NAMALWA (cell line): ENCODE measurements at regions not wholly inside any gene's neighbourhood (a gene's known extent, or its start where the extent isn't known, plus 50 kb on each side); places are given as distances from the start of the nearest gene placed in this dataset.
"Not testable (repeated sequence)": the region's sequence is repeated elsewhere in the genome, so short reads cannot be mapped to it uniquely, and the experiment has no call there.

ENCODE experiments used
- DNase-seq: peaks from one replicate; pipeline ENCODE4 v3.0.0-alpha.2; 2015; ENCODE audit warnings: low spot score

DNA sequence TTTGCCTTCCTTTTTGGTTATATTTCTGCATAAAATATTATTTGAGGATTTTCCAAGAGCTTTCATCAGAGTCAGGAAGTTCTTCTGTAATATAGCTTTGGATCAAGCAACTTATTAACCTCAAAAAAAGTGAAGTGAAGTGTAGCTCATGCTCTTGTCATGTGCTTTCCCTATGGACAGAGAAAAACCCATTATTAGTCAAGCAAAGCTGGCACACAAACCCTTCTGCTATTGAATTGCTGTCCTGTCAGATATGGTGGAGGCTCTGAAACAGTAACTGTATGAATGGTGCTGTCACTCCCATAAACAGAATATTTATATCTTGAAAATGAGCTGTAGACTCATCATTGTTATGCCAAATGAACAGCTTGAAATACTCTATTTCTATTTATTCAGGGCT is 1533.3 kb downstream of the RPIA start:
- DNase-seq, result not testable (repeated sequence)

DNA sequence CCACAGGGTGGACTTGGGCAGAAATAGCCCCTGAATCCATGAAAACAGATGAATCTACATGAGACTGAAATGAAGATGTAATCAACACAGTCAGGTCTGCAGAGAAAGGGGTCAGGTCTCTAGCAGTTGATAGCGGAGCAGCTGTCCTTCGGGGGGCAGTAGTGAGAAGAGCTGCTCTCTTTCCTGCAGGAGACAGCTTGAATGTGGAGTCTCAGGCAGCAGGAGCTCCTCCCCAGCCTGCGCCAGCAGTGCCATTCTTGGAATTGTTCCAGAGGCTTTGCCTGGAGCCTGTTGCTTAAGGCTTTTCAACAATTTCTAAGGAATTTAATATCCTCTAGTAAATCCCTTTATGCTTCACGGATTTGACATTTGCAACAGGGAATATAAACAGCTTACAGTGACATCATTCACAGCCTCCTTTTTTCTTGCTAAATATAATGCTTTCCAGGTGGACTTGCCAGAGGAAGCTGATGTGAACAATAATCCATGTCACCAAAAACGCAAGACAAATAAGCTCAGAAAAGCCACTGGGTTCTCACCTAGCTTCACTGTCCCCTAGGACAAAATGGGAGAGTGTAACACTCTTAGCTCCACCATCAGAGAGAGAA is 1535.1 kb downstream of the RPIA start:
- DNase-seq, result peak; percentile 59

DNA sequence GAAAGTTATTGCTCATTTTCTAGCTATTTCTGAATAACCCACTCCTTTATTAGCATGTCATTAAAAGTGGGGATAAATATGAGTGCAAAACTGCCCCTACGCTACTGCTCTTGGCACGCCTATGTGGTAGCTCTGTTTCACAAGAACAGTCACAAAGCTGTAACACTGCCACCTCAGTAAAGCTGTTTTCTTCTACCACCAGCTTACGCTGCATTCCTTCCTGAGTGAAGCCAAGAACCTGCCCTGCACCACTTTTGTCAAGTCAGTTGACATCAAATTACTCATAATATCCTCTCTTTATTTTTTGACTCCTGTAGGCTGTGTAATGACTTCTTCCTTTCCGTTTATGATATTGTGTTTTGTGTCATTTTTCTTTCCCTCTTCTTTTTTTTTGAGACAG is 1539.7 kb downstream of the RPIA start:
- DNase-seq, result not testable (repeated sequence)

DNA sequence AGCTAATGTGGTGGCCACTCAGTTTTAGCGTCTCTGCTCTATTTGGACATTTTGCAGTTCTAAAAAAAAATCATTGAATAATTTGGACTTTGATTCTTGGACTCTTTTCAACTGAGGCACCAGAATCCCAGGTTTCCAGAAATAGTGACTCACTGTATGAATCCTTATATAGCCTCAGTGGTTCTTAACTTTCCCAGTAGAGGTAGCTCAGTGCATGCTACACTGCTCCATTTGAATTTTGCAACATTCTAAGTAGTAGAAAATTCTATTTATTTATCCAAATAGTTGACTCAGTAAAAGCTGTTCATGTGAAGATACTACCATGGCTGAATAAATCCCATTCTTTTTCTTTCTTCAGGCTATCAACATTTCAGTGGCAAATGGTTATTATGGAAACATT is 1544.0 kb downstream of the RPIA start:
- not testable (repeated sequence) for DNase-seq

DNA sequence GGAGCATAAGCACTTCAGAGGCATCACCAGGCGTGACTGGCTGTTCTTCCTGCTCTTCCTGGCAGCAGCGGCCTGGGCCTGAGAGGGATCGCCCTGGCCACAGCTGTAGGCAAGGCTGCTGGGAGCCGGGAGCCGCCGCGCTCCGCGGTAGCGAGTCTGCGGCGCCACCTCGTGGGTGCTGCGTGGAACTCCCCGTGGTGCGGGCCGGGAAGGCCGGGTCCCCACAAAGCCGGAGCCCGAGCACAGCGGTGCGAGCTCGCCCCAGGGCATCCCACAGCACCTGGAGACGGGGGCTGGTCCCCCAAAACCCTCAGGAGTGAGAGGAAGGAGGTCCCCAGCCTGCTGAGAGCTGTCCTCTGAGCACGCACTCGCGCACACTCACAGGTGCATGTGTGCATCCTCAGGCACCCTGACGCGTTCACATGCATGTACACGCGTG is 1546.5 kb downstream of the RPIA start:
- peak; percentile 25 for DNase-seq

DNA sequence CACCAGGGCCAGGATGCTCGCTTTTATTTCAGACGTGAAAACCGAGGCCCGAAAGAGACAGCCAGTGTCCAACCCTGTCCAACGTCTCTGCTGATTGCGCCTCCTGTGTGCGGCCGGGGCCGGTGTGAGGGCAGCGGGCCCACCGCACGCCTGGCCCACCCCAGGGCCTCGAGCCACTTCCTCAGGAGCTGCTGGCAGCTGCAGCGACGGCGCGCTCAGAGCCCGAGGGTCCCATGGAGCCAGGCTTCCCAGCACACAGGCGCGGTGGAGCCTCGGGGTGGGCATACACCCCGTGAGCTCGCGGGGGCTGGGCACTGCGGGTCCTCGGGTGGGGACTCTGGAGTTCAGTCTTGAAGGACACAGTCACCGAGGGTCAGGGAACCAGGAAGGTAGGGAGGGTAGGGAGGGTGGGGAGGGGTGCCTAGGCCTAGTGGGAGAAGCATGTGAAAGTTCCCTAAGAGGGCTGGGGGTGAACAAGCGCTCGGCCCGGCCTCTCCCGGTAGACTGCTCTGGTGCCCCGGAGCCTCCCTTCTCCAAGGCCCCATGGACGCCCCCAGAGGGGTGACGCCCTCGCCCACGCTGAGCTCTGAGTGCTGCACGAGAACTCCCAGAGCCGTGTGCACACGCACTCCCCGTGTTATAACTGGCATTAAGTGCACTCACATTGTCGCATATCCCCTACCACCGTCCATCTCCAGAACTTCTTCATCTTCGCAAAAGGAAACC is 1547.2 kb downstream of the RPIA start:
- DNase-seq, result not testable (repeated sequence)

DNA sequence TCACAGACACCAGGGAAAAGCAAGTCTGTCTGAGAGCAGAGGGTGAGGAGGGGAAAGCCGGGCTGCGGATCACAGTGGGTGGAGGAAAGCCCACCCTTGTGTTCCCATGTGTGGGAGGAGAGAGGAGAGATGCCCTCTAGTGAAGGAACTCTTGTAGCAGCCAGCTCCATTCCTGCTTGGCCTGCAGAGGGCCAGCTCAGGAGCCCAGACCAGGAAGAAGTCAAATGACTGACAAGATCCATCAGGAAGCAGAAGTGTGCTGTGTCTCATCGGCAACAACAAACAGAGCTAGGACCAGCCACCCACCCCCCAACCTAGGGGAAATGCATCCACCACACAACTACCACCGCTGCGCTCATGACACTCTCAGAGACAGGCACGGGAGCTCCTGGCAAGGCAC is 1548.3 kb downstream of the RPIA start:
- DNase-seq, result not testable (repeated sequence)

DNA sequence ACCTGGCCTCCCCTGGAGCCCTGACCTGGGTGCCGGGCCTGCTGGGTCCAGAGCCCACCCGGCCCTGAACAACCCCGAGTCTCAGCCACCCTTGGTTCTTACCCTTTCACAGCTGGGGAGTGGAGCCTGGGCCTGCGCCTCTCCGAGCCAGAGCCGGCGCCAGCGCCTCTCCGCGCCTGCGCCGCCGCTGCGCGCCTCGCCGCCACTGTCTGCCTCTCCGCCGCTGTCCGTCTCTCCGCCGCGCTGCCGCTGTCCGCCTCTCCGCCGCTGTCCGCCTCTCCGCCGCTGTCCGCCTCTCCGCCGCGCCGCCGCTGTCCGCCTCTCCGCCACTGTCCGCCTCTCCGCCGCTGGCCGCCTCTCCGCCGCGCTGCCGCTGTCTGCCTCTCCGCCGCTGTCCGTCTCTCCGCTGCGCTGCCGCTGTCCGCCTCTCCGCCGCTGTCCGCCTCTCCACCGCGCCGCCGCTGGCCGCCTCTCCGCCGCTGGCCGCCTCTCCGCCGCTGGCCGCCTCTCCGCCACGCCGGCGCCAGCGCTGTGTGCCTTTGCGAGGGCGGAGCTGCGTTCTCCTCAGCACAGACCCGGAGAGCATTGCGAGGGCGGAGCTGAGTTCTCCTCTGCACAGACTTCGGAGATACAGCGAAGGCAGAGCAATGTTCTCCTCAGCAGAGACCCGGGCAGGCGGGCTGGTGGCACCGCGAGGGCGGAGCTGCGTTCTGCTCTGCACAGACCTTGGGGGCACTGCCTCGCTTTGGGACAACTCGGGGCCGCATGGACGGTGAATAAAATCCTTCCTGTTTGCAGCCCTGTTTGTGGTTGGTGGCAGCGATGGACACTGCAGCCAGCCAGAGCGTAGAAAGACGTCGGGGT is 1553.7 kb downstream of the RPIA start:
- DNase-seq, result not testable (repeated sequence)

DNA sequence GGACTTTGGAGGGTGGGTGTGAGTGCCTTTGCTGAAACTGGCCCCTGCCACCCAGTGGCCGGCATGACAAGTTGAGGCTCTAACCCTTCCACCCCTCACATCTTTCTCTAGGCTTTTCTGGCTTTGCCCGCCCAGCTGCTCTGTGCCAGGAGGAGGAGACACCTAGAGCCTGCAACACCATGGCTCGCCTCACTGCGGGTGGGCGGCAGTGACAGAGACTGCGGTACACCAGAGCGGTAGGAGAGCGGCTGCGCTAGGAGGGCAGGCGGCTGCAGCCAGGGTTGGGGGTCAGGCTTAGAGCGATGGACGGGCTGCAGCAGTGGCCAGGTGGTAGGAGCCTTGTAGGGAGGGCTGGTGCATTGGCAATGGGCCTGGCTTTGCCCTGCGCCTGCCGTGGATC is 1556.9 kb downstream of the RPIA start:
- DNase-seq, result not testable (repeated sequence)

DNA sequence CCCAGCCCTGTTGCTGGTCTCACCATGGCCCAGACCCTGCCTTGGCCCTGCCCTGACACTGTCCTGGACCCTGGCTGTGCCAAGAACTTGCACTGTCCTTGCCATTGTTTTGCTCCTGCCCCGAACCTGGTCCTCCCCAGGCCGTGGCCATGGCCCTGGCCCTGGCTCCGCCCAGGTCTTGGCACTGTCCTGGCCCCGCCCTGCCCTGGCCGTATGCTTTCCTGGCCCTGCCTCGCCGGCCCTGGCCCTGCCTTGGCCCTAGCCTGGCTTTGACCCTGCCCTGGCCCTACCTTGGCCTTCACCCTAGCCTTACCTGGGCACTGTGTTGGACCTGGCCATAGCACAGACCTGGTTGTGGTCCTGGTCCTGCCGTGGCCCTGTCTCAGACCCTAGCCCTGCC is 1558.9 kb downstream of the RPIA start:
- not testable (repeated sequence) for DNase-seq

DNA sequence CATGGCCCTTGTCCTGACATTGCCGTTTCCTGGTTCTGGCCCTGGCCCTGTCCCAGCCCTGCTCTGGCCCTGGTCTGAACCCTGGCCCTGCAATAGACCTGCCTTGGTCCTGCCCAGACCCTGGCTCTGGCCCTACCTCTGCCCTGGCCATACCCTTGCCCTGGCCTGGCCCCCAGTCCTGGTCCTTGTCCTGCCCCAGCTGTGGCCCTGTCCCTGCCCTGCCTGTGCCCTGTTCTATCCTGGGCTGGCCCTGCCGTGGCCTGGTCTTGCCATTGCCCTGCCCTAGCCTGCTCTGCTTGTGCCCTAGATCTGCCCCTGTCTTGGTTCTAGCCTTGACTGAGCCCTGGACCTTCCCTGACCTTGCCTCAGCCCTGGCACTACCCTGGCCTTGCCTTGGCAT is 1560.1 kb downstream of the RPIA start:
- DNase-seq, result not testable (repeated sequence)

DNA sequence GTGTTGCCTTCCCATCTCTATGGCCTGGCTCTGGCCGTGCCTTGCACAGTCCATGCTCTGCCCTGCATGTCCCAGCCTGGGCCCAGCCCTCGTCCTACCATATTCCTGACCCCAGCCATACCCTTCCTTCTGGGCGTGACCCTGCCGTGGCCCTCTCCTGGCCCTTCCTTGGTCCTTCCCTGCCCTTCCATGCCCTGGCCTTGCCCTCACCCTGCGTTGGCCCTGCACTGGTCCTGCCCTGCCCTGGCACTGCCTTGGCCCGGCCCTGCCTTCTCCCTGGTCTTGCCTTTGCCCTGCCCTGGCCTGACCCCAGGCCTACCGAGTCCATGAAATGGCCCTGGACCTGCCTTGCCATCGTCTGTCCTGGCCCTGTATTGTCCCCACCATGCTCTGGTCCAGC is 1561.8 kb downstream of the RPIA start:
- DNase-seq, result not testable (repeated sequence)

DNA sequence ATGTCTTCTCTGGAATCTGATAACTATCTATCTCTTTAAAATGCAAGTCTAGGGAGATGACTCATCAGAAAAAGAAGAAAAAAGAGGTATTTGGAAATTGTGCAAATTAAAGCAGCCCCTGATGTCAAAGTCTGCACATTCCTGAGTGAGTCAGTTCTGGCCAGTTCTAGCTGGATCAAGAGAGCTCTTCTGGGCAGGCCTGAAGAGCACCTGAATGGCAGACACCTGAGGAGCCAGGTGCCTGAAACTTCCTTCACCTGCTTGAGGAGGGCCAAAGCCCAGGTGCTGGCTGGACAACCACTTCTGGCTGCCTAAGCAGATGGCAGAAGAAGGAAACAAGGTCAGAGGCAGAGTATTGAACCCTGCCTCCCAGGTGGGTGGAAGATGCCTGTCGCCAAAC is 1575.4 kb downstream of the RPIA start:
- not testable (repeated sequence) for DNase-seq

DNA sequence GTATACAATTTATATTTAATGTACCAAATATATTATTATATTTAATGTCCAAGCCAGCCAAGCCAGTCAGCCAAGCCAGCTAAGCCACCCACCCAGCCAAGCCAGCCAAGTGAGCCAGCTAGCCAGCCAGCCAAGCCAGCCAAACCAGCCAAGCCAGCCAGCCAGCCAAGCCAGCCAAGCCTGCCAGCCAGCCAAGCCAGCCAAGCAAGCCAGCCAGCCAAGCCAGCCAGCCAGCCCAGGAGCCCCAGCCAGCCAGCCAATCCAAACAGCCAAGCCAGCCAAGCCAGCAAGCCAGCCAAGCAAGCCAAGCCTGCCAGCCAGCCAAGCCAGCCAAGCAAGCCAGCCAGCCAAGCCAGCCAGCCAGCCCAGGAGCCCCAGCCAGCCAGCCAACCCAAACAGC is 1596.3 kb downstream of the RPIA start:
- DNase-seq, result not testable (repeated sequence)

DNA sequence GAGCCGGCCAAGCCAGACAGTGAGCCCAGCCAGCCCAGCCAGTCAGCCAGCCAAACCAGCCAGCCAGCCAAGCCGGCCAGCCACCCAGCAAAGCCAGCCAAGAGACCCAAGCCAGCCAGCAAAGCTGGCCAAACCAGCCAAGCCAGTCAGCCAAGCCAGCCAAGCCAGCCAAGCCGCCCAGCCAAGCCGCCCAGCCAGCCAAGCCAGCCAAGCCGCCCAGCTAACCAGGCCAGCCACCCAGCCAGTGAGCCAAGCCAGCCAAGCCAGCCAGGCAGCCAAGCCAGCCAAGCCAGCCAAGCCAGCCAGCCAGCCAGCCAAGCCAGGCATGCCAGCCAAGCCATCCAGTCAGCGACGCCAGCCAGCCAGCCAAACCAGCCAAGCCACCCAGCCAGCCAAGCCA is 1596.9 kb downstream of the RPIA start:
- not testable (repeated sequence) for DNase-seq

DNA sequence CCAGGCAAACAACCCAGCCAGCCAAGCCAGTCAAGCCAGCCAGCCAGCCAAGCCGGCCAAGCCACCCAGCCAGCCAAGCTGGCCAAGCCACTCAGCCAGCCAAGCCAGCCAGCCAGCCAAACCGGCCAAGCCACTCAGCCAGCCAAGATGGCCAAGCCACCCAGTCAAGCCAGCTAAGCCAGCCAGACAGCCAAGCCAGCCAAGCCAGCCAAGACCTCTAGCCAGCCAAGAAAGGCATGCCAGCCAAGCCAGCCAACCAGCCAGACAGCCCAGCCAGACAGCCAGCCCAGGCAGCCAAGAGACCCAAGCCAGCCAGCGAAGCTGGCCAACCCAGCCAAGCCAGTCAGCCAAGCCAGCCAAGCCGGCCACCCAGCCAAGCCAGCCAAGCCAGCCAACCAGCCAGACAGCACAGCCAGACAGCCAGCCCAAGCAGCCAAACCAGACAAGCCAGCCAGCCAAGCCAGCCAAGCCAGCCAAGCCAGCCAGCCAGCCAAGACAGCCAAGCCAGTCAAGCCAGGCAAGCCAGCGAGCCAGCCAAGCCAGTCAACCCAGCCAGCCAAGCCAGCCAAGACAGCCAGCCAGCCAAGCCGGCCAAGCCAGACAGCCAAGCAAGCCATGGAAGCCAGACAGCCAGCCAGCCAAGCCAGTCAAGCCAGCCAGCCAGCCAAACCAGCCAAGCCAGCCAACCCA is 1598.0 kb downstream of the RPIA start:
- not testable (repeated sequence) for DNase-seq

DNA sequence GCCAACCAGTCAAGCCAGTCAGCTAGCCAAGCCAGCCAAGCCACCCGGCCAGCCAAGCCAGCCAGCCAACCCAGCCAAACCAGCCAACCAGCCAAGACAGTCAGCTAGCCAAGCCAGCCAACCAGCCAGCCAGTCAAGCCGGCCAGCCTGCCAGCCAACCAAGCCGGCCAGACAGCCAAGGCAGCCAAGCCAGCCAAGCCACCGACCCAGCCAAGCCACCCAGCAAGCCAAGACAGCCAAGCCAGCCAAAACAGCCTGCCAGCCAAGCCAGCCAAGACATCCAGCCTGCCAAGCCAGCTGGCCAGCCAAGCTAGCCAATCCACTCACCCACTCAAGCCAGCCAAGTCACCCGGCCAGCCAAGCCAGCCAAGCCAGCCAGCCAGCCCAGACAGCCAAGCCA is 1599.2 kb downstream of the RPIA start:
- not testable (repeated sequence) for DNase-seq

DNA sequence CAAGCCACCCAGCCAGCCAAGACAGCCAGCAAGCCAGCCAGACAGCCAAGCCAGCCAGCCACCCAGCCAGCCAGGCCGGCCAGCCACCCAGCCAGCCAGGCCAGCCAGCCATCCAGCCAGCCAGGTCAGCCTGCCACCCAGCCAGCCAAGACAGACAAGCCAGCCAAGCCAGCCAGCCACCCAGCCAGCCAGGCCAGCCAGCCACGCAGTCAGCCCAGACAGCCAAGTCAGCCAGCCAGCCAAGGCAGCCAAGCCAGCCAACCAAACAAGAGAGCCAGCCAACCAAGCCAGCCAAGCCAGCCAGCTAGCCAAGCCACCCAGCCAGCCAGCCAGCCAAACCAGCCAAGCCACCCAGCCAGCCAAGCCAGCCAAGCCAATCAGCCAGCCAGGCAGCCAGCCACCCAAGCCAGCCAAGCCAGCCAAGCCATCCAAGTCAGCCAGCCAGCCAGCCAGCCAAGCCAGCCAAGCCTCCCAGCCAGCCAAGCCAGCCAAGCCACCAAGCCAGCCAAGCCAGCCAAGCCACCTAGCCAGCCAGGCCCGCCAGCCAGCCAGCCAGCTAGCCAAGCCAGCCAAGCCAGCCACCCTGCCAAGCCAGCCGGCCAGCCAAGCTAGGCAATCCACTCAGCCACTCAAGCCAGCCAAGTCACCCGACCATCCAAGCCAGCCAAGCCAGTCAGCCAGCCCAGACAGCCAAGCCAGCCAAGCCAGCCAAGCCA is 1599.9 kb downstream of the RPIA start:
- DNase-seq, result not testable (repeated sequence)

DNA sequence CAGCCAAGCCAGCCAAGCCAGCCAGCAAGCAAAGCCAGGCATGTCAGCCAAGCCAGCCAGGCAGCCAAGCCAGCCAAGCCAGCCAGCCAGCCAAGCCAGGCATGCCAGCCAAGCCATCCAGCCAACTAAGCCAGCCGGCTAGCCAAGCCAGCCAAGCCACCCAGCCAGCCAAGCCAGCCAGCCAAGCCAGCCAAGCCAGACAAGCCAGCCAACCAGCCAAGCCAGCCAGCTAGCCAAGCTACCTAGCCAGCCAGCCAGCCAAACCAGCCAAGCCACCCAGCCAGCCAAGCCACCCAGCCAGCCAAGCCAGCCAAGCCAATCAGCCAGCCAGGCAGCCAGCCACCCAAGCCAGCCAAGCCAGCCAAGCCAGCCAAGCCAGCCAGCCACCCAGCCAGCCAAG is 1600.5 kb downstream of the RPIA start:
- not testable (repeated sequence) for DNase-seq

DNA sequence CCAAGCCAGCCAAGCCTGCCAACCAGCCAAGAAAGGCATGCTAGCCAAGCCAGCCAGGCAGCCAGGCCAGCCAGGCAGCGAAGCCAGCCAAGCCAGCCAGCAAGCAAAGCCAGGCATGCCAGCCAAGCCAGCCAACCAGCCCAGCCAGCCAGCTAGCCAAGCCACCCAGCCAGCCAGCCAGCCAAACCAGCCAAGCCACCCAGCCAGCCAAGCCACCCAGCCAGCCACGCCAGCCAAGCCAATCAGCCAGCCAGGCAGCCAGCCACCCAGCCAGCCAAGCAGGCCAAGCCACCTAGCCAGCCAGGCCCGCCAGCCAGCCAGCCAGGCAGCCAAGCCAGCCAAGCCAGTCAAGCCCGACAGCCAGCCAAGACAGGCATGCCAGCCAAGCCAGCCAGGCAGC is 1601.0 kb downstream of the RPIA start:
- DNase-seq, result not testable (repeated sequence)

DNA sequence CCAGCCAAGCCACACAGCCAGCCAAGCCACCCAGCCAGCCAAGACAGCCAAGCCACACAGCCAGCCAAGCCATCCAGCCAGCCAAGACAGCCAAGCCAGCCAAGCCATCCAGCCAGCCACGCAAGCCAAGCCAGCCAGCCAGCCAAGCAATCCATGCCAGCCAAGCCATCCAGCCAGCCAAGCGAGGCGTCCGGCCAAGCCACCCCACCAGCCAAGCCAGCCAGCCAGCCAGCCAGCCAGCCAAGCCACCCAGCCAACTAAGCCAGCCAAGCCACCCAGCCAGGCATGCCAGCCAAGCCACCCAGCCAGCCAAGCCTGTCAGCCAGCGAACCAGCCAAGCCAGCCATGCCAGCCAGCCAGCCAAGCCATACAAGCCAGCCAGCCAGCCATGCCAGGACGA is 1601.8 kb downstream of the RPIA start:
- not testable (repeated sequence) for DNase-seq
